ENCODE measurements at regions not wholly inside any gene's neighbourhood (a gene's known extent, or its start where the extent isn't known, plus 50 kb on each side); places are given as distances from the start of the nearest gene placed in this dataset.

GRCh38 chr7:54090652-54091213, 451.4 kb upstream of the VSTM2A start:
- TF ChIP-seq CTCF (IDR thresholded peaks at IDR 0.05; ENCODE audit: low read length) (no peak), EZH2 (optimal IDR thresholded peaks at IDR 0.05; ENCODE audit: low read depth, low read length) (no peak)

All from MM.1S (cell line).